K562 (cell line): ENCODE measurements at regions not wholly inside any gene's neighbourhood (a gene's known extent, or its start where the extent isn't known, plus 50 kb on each side); places are given as distances from the start of the nearest gene placed in this dataset.

ENCODE experiments used
- ATAC-seq: fragments of 200-7000 bp; cut with Tn5 transposase; 3 replicates; pipeline ENCODE4 v1.9.1; 2020; ENCODE audit warnings: moderate library complexity
- BruUV-seq: library from RNA; stranded (reverse); fragments of 400-500 nt; replicated peaks from 2 replicates; lab custom pipeline; 2021; lab: Mats Ljungman, UMichigan
- CTCF ChIA-PET: fragments of 300-600 bp; formaldehyde crosslinking; extraction: SDS; loops from one replicate; lab custom pipeline; 2021; ENCODE audit warnings: low intra/inter-chr PET ratio; lab: Yijun Ruan, JAX
- POLR2A ChIA-PET: fragments of 300-600, 350-650 bp; sonication (Branson Sonifier 250); formaldehyde crosslinking; extraction: SDS; loops from one replicate; lab custom pipeline; 2021; ENCODE audit warnings: antibody characterized with exemption, inconsistent platforms; lab: Yijun Ruan, JAX
- DNase-seq, 4 experiments: peaks; one replicate each; pipeline versions ENCODE4 v3.0.0 to v3.0.0-alpha.2; 2011 to 2018; ENCODE audit warnings: low spot score in 3 of 4, mixed read lengths in 3 of 4; ENCODE audit errors: extremely low read depth in 1 of 4
- FAIRE-seq: peaks from 2 replicates; lab custom pipeline; 2011; peaks lifted over from hg19 to GRCh38; lab: Jason Lieb, UNC
- H2AFZ ChIP-seq: 2 replicates; pipeline ENCODE4 v1.6.0; 2011; ENCODE audit warnings: low read depth, low read length, control low read depth, inconsistent platforms
- H3K27ac ChIP-seq: fragments of 200-600 bp; 3 replicates; pipeline ENCODE4 v1.8.0; 2011; ENCODE audit warnings: low read depth, mild to moderate bottlenecking, control low read depth, inconsistent platforms, low read length, moderate library complexity, mixed read lengths; ENCODE audit errors: extremely low read depth
- H3K27me3 ChIP-seq, 2 experiments: fragments of 300-600 bp in 1 of 2; 2 replicates in 1 of 2; 3 replicates in 1 of 2; pipeline versions ENCODE4 v1.6.0 to v1.8.0; 2011; ENCODE audit warnings: inconsistent platforms in 2 of 2, low read length in 2 of 2, mild to moderate bottlenecking in 1 of 2, mixed read lengths in 1 of 2, moderate library complexity in 1 of 2; ENCODE audit not compliant: control insufficient read depth in 2 of 2, insufficient read depth in 2 of 2
- H3K36me3 ChIP-seq: fragments of 300-600 bp; 3 replicates; pipeline ENCODE4 v1.8.0; 2011; ENCODE audit warnings: mild to moderate bottlenecking, low read length, inconsistent platforms; ENCODE audit not compliant: control insufficient read depth, insufficient read depth
- H3K4me1 ChIP-seq, 2 experiments: fragments of 200-600 bp in 1 of 2; replicated peaks in 1 of 2; 2 replicates in 1 of 2; 3 replicates in 1 of 2; pipeline versions ENCODE4 v1.5.1 to v1.8.0; 2011; ENCODE audit warnings: inconsistent platforms in 2 of 2, low read length in 2 of 2, mild to moderate bottlenecking in 1 of 2, mixed read lengths in 1 of 2, moderate library complexity in 1 of 2; ENCODE audit not compliant: control insufficient read depth in 2 of 2, insufficient read depth in 2 of 2
- H3K4me2 ChIP-seq: 2 replicates; pipeline ENCODE4 v1.6.1; 2011; ENCODE audit warnings: low read length, control low read depth, inconsistent platforms, mixed read lengths; ENCODE audit not compliant: insufficient read depth
- H3K4me3 ChIP-seq: fragments of 200-600 bp; sonication (generic), shearing (Covaris generic); 2 replicates; pipeline ENCODE4 v1.5.1; 2016; ENCODE audit warnings: control low read depth, inconsistent platforms
- H3K79me2 ChIP-seq: fragments of 200-600 bp; 3 replicates; pipeline ENCODE4 v1.8.0; 2011; ENCODE audit warnings: low read length, inconsistent platforms; ENCODE audit not compliant: control insufficient read depth, insufficient read depth
- H3K9ac ChIP-seq, 2 experiments: 2 replicates each; pipeline versions ENCODE4 v1.6.0 to v1.6.1; 2011; ENCODE audit warnings: low read depth in 2 of 2, low read length in 2 of 2, control low read depth in 1 of 2, inconsistent platforms in 1 of 2, mild to moderate bottlenecking in 1 of 2, mixed read lengths in 1 of 2; ENCODE audit not compliant: insufficient read depth in 1 of 2
- H3K9me1 ChIP-seq: one replicate; pipeline ENCODE4 v1.6.0; 2011; ENCODE audit warnings: inconsistent platforms, mild to moderate bottlenecking, low read length, moderate library complexity; ENCODE audit not compliant: control insufficient read depth, insufficient read depth
- H3K9me3 ChIP-seq: replicated peaks from 2 replicates; pipeline ENCODE4 v1.5.1; 2011; ENCODE audit warnings: low read depth, low read length, inconsistent platforms; ENCODE audit not compliant: control insufficient read depth, insufficient read depth
- H4K20me1 ChIP-seq: replicated peaks from 2 replicates; pipeline ENCODE4 v1.6.1; 2011; ENCODE audit warnings: low read length, inconsistent platforms, mixed read lengths; ENCODE audit not compliant: control insufficient read depth, insufficient read depth
- DMBX1 ChIP-seq: fragments of 250-450 bp; sonication (Bioruptor Pico); IDR thresholded peaks from 2 replicates; pipeline ENCODE4 v1.8.0; 2022; ENCODE audit warnings: inconsistent platforms, mild to moderate bottlenecking, moderate library complexity, borderline replicate concordance
- ETV1 ChIP-seq: fragments of 450-650 bp; conservative IDR thresholded peaks from 2 replicates; pipeline ENCODE4 v1.6.1; 2016; ENCODE audit warnings: missing genetic modification characterization, control low read depth, low read depth, missing compliant biosample characterization
- HDAC2 ChIP-seq: fragments of 450-650 bp; IDR thresholded peaks from 2 replicates; pipeline ENCODE4 v1.6.1; 2016; ENCODE audit warnings: mild to moderate bottlenecking
- HLTF ChIP-seq: fragments of 450-650 bp; IDR thresholded peaks from 2 replicates; pipeline ENCODE4 v1.6.1; 2016
- KAT7 ChIP-seq: sonication (generic); formaldehyde crosslinking; IDR thresholded peaks from 2 replicates; pipeline ENCODE4 v1.8.0; 2022; ENCODE audit warnings: missing genetic modification reagents, mild to moderate bottlenecking, borderline replicate concordance
- MTA3 ChIP-seq: fragments of 450-650 bp; formaldehyde crosslinking; IDR thresholded peaks from 2 replicates; pipeline ENCODE4 v1.6.1; 2017; ENCODE audit warnings: mild to moderate bottlenecking, borderline replicate concordance
- MYNN ChIP-seq, 2 experiments: sonication (generic); formaldehyde crosslinking in 1 of 2; IDR thresholded peaks; 2 replicates each; pipeline versions ENCODE4 v1.5.0 to v1.6.1; 2016 to 2020; ENCODE audit warnings: antibody characterized with exemption in 1 of 2, missing genetic modification reagents in 1 of 2
- NFIC ChIP-seq: fragments of 450-650 bp; IDR thresholded peaks from 2 replicates; pipeline ENCODE4 v1.6.1; 2017; ENCODE audit warnings: mild to moderate bottlenecking, inconsistent platforms
- NFXL1 ChIP-seq: fragments of 450-650 bp; formaldehyde crosslinking; IDR thresholded peaks from 2 replicates; pipeline ENCODE4 v1.4.0; 2021; ENCODE audit warnings: mild to moderate bottlenecking
- NFYB ChIP-seq: IDR thresholded peaks from 2 replicates; pipeline ENCODE4 v1.6.1; 2011; ENCODE audit warnings: mild to moderate bottlenecking, moderate library complexity; ENCODE audit not compliant: insufficient read length; ENCODE audit errors: extremely low read depth
- NR1H2 ChIP-seq: sonication (generic); formaldehyde crosslinking; IDR thresholded peaks from 2 replicates; pipeline ENCODE4 v1.4.0; 2020; ENCODE audit warnings: mild to moderate bottlenecking, missing genetic modification reagents
- PHF21A ChIP-seq: fragments of 450-650 bp; IDR thresholded peaks from 2 replicates; pipeline ENCODE4 v1.6.1; 2017; ENCODE audit warnings: low read depth, borderline replicate concordance
- POU5F1 ChIP-seq: fragments of 150-350 bp; IDR thresholded peaks from 2 replicates; pipeline ENCODE4 v1.6.1; 2014; ENCODE audit warnings: borderline replicate concordance, low read length, low read depth, mild to moderate bottlenecking; ENCODE audit not compliant: partially characterized antibody
- WGBS: fragments of 100-300 bp; shearing (Covaris generic); methylation state at CpG from one replicate; pipeline ENCODE4 v1.1.6; 2016; ENCODE audit warnings: low coverage, mixed read lengths; ENCODE audit not compliant: insufficient coverage; ENCODE audit errors: missing lambda C conversion rate; 5-methylcytosine and 5-hydroxymethylcytosine counted together
- in situ Hi-C: fragments of 300-500 bp; cut with MboI; formaldehyde crosslinking; loops from 4 replicates; pipeline ENCODE4 v1.15.0; 2018; ENCODE audit warnings: inconsistent platforms, mixed read lengths
- intact Hi-C: fragments of 100-400 bp; cut with micrococcal nuclease; formaldehyde crosslinking; loops from 2 replicates; pipeline ENCODE4 v1.14.2; 2022
- TF ChIP-seq, protein P1 (sequence below): fragments of 450-650 bp; IDR thresholded peaks from one replicate; pipeline ENCODE4 v1.6.1; 2018; ENCODE audit warnings: mild to moderate bottlenecking, moderate library complexity; ENCODE audit not compliant: partially characterized antibody

DNA sequence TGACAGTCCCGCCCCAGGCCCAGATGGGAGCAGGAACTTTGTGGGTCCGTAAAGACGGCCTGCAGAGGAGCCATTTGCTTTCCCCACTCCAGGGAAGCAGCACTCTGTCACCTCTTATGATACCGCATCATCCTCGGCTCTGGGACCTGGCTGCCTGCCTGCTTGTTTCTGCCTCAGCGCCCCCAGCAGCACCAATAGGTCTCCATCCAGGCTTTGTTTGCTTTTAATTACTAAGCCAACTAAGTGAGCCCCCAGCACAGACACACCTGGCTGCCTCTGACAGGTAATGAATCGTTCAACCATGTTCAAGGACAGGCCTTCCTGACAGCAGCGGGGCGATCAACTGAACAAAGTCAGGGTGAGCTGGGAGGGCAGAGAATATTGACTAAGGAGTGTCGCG, 141.4 kb downstream of the C5orf15 start:
- Histone ChIP-seq H3K9me3 (no peaks in the 10 kb centered on the region), H3K27me3 (peaks cover 24 to 69% of the 10 kb centered on the region in 2 experiments; a peak in 4 of 5 replicates), H3K36me3 (no peaks in the 10 kb centered on the region), H3K4me3 (no peak overlapping the region), H3K9ac (no peak overlapping the region), H4K20me1 (no peaks in the 10 kb centered on the region), H3K27ac (no peak overlapping the region), H3K79me2 (no peaks in the 10 kb centered on the region), H3K4me2 (no peak overlapping the region), H3K9me1 (no peaks in the 10 kb centered on the region), H2AFZ (no peak overlapping the region), H3K4me1 (peaks cover 0 to 3% of the 10 kb centered on the region in 2 experiments; a peak in 2 of 5 replicates)
- TF ChIP-seq NFIC: no peak
- no peak for TF ChIP-seq PHF21A
- TF ChIP-seq, protein P1, sequence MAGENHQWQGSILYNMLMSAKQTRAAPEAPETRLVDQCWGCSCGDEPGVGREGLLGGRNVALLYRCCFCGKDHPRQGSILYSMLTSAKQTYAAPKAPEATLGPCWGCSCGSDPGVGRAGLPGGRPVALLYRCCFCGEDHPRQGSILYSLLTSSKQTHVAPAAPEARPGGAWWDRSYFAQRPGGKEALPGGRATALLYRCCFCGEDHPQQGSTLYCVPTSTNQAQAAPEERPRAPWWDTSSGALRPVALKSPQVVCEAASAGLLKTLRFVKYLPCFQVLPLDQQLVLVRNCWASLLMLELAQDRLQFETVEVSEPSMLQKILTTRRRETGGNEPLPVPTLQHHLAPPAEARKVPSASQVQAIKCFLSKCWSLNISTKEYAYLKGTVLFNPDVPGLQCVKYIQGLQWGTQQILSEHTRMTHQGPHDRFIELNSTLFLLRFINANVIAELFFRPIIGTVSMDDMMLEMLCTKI: no peak
- TF ChIP-seq NFYB: no peak
- TF ChIP-seq NFXL1 (CRISPR knock-in tag): no peak
- TF ChIP-seq POU5F1: no peak
- no peak for TF ChIP-seq MYNN (IDR thresholded peaks at IDR 0.05)
- TF ChIP-seq MYNN (CRISPR knock-in tag; IDR thresholded peaks at IDR 0.05): no peak
- no peak for TF ChIP-seq KAT7 (CRISPR knock-in tag)
- TF ChIP-seq HDAC2: no peak
- no peak for TF ChIP-seq HLTF
- no peak for TF ChIP-seq DMBX1 (CRISPR knock-in tag)
- no peak for TF ChIP-seq NR1H2 (CRISPR knock-in tag)
- TF ChIP-seq ETV1 (tag): no peak
- TF ChIP-seq MTA3: no peak
- POLR2A ChIA-PET: no interaction called here
- BruUV-seq: no TSS peak
- ATAC-seq (no peak), FAIRE-seq (no peak), DNase-seq (no peak)
- CTCF ChIA-PET: no interaction called here
- intact Hi-C loops (no loop called here), in situ Hi-C loops (no loop called here)
- WGBS: 8% methylated on average over 11 of the region's 11 CpGs
